CD14-positive monocyte (primary cell): ENCODE measurements at regions not wholly inside any gene's neighbourhood (a gene's known extent, or its start where the extent isn't known, plus 50 kb on each side); places are given as distances from the start of the nearest gene placed in this dataset.

Experiments used
- DNase-seq, 3 donors: peaks; one replicate each; pipeline ENCODE4 v3.0.0-alpha.2; 2011 to 2022
- H2AFZ ChIP-seq: 2 replicates; pipeline ENCODE4 v1.6.0; 2012; ENCODE audit warnings: mild to moderate bottlenecking, low read depth, low read length, inconsistent platforms; ENCODE audit not compliant: insufficient read depth, poor library complexity, severe bottlenecking
- H3K27ac ChIP-seq, 2 donors: 1 replicate in 1 of 2; 2 replicates in 1 of 2; pipeline ENCODE4 v1.5.1; 2012 to 2013; ENCODE audit warnings: low read length in 2 of 2, control low read depth in 1 of 2, inconsistent platforms in 1 of 2, low read depth in 1 of 2, mild to moderate bottlenecking in 1 of 2
- H3K27me3 ChIP-seq, 2 donors: one replicate each; pipeline versions ENCODE4 v1.6.0 to v1.6.1; 2011 to 2013; ENCODE audit warnings: low read length in 2 of 2; ENCODE audit not compliant: control insufficient read depth in 2 of 2, insufficient read depth in 2 of 2
- H3K36me3 ChIP-seq, 2 donors: replicated peaks in 1 of 2; 1 replicate in 1 of 2; 2 replicates in 1 of 2; pipeline versions ENCODE4 v1.5.1 to v1.6.1; 2012 to 2013; ENCODE audit warnings: low read length in 2 of 2, control low read depth in 1 of 2, inconsistent platforms in 1 of 2, mild to moderate bottlenecking in 1 of 2; ENCODE audit not compliant: insufficient read depth in 2 of 2, control insufficient read depth in 1 of 2
- H3K4me1 ChIP-seq, 2 donors: 1 replicate in 1 of 2; 2 replicates in 1 of 2; pipeline versions ENCODE4 v1.5.1 to v1.6.1; 2012 to 2013; ENCODE audit warnings: low read length in 2 of 2, control low read depth in 1 of 2, inconsistent platforms in 1 of 2, mild to moderate bottlenecking in 1 of 2, moderate library complexity in 1 of 2; ENCODE audit not compliant: insufficient read depth in 2 of 2, control insufficient read depth in 1 of 2
- H3K4me2 ChIP-seq: replicated peaks from 2 replicates; pipeline ENCODE3; 2012; ENCODE audit warnings: low read length, moderate library complexity, mild to moderate bottlenecking; ENCODE audit not compliant: poor library complexity, severe bottlenecking; ENCODE audit errors: extremely low read depth
- H3K4me3 ChIP-seq, 3 experiments: fragments of 200-600 bp in 1 of 3; sonication (generic) in 1 of 3; replicated peaks in 1 of 3; 1 replicate in 2 of 3; 2 replicates in 1 of 3; pipeline ENCODE4 v1.5.1; 2011 to 2013; ENCODE audit warnings: low read length in 3 of 3, mild to moderate bottlenecking in 3 of 3, control low read depth in 2 of 3, low read depth in 2 of 3, inconsistent platforms in 1 of 3, moderate library complexity in 1 of 3
- H3K79me2 ChIP-seq: 2 replicates; pipeline ENCODE4 v1.6.0; 2012; ENCODE audit warnings: mild to moderate bottlenecking, control low read depth, inconsistent platforms, low read length, moderate library complexity; ENCODE audit not compliant: insufficient read depth
- H3K9ac ChIP-seq: 2 replicates; pipeline ENCODE4 v1.6.0; 2017; ENCODE audit warnings: low read length, mild to moderate bottlenecking; ENCODE audit not compliant: insufficient read depth, poor library complexity, severe bottlenecking
- H3K9me3 ChIP-seq, 2 donors: replicated peaks in 1 of 2; 1 replicate in 1 of 2; 2 replicates in 1 of 2; pipeline versions ENCODE4 v1.5.1 to v1.6.1; 2012 to 2013; ENCODE audit warnings: low read length in 2 of 2, control low read depth in 1 of 2; ENCODE audit not compliant: control insufficient read depth in 1 of 2, insufficient read depth in 1 of 2
- H4K20me1 ChIP-seq: 2 replicates; pipeline ENCODE4 v1.6.0; 2012; ENCODE audit warnings: mild to moderate bottlenecking, low read length, control low read depth, moderate library complexity; ENCODE audit not compliant: insufficient read depth
- H3K27ac Mint-ChIP-seq, 7 donors: one replicate each; pipeline ENCODE4 v1.8.0; 2020; ENCODE audit warnings: mild to moderate bottlenecking in 7 of 7, mixed read lengths in 7 of 7, moderate library complexity in 6 of 7, inconsistent platforms in 2 of 7
- H3K27me3 Mint-ChIP-seq, 3 donors: one replicate each; pipeline ENCODE4 v1.8.0; 2021 to 2022; ENCODE audit warnings: low read depth in 3 of 3, mild to moderate bottlenecking in 3 of 3, mixed read lengths in 3 of 3, moderate library complexity in 3 of 3, inconsistent platforms in 1 of 3
- H3K36me3 Mint-ChIP-seq, 2 donors: one replicate each; pipeline ENCODE4 v1.8.0; 2020; ENCODE audit warnings: mixed read lengths in 2 of 2, inconsistent platforms in 1 of 2, mild to moderate bottlenecking in 1 of 2
- H3K4me1 Mint-ChIP-seq: one replicate; pipeline ENCODE4 v1.8.0; 2020; ENCODE audit warnings: mild to moderate bottlenecking, mixed read lengths
- H3K4me3 Mint-ChIP-seq, 2 donors: one replicate each; pipeline ENCODE4 v1.8.0; 2020; ENCODE audit warnings: mild to moderate bottlenecking in 2 of 2, mixed read lengths in 2 of 2, moderate library complexity in 1 of 2
- H3K9me3 Mint-ChIP-seq, 7 donors: one replicate each; pipeline ENCODE4 v1.8.0; 2020 to 2022; ENCODE audit warnings: mixed read lengths in 7 of 7, mild to moderate bottlenecking in 6 of 7, moderate library complexity in 6 of 7, inconsistent platforms in 2 of 7
- WGBS: methylation state at CpG from one replicate; pipeline ENCODE4 v1.1.5; 2013; ENCODE audit warnings: missing lambda C conversion rate; ENCODE audit not compliant: insufficient coverage; 5-methylcytosine and 5-hydroxymethylcytosine counted together
- intact Hi-C, 2 donors: fragments of 100-400 bp; cut with micrococcal nuclease; formaldehyde crosslinking; loops; one replicate each; pipeline versions ENCODE4 v1.15.0 to v1.15.1; 2023
- TF ChIP-seq, protein P1 (sequence below): fragments of 200-600 bp; IDR thresholded peaks from one replicate; pipeline ENCODE4 v1.8.0; 2022; ENCODE audit warnings: antibody characterized with exemption, mild to moderate bottlenecking

DNA sequence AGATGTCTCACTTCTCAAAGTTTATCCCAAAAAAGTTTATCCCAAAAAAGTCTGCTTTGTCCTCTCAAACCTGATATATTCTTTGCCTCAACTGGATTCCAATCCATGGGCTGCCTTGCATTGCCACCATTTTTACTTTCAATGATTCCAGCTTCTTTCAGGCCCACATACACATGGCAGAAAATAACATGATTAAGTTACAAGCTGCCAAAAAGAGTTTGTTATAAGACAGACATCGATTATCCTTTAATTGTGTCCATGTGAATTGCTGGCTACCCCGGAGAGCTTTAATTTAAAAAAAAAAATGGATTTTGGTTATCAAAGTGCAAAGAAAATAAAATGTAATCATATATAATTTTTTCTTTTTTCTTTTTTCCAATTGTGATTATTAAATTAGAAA is 819.6 kb upstream of the SORCS1 start:
- H3K27ac Mint-ChIP-seq, result no peak overlapping the region
- intact Hi-C loops, result no loop called here
- no peaks in the 10 kb centered on the region for H3K36me3 Mint-ChIP-seq
- Histone ChIP-seq H2AFZ (no peak overlapping the region), H3K27me3 (no peaks in the 10 kb centered on the region), H3K9ac (no peak overlapping the region), H4K20me1 (no peaks in the 10 kb centered on the region), H3K27ac (no peak overlapping the region), H3K4me1 (no peaks in the 10 kb centered on the region), H3K36me3 (no peaks in the 10 kb centered on the region), H3K9me3 (no peaks in the 10 kb centered on the region), H3K4me3 (no peak overlapping the region), H3K4me2 (no peak overlapping the region), H3K79me2 (no peaks in the 10 kb centered on the region)
- TF ChIP-seq, protein P1, sequence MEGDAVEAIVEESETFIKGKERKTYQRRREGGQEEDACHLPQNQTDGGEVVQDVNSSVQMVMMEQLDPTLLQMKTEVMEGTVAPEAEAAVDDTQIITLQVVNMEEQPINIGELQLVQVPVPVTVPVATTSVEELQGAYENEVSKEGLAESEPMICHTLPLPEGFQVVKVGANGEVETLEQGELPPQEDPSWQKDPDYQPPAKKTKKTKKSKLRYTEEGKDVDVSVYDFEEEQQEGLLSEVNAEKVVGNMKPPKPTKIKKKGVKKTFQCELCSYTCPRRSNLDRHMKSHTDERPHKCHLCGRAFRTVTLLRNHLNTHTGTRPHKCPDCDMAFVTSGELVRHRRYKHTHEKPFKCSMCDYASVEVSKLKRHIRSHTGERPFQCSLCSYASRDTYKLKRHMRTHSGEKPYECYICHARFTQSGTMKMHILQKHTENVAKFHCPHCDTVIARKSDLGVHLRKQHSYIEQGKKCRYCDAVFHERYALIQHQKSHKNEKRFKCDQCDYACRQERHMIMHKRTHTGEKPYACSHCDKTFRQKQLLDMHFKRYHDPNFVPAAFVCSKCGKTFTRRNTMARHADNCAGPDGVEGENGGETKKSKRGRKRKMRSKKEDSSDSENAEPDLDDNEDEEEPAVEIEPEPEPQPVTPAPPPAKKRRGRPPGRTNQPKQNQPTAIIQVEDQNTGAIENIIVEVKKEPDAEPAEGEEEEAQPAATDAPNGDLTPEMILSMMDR, result no peak
- no peaks in the 10 kb centered on the region for H3K27me3 Mint-ChIP-seq
- H3K4me3 Mint-ChIP-seq, result no peak overlapping the region
- no peak for DNase-seq
- H3K4me1 Mint-ChIP-seq, result no peaks in the 10 kb centered on the region
- WGBS, result no CpG with 5 or more reads among the region's 2 CpGs
- H3K9me3 Mint-ChIP-seq, result peaks cover 0 to 5% (median 2%) of the 10 kb centered on the region in 7 donors

DNA sequence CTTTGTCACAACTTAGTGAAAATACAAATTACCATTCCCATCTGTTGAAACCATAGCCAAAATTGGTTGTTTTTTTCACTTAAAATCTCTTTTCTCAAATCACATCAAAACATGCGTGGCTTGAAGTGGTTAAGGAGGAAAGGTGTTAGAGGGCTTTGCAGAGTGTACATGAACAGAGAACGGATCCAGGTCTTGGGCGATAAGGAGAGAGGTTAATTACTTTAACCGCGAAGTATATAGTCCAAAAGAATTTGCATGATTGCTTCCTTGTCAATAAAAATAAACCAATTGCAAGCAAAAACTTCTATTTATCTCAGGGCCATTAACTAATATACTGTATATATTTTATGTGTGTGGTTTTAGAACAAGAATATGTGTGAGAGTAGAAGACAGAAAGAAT is 813.9 kb upstream of the SORCS1 start:
- no peaks in the 10 kb centered on the region for H3K79me2 ChIP-seq
- peaks cover 5 to 14% (median 7%) of the 10 kb centered on the region in 7 donors for H3K9me3 Mint-ChIP-seq
- no peaks in the 10 kb centered on the region for H3K27me3 ChIP-seq
- TF ChIP-seq, protein P1, result no peak
- no peak overlapping the region for H3K27ac ChIP-seq
- peaks cover 0 to 14% of the 10 kb centered on the region in 2 donors for H3K9me3 ChIP-seq
- H3K27ac Mint-ChIP-seq, result no peak overlapping the region
- no peak overlapping the region for H3K9ac ChIP-seq
- H3K36me3 Mint-ChIP-seq, result no peaks in the 10 kb centered on the region
- no peaks in the 10 kb centered on the region for H3K4me1 Mint-ChIP-seq
- no peak overlapping the region for H3K4me2 ChIP-seq
- no peaks in the 10 kb centered on the region for H4K20me1 ChIP-seq
- DNase-seq, result no peak
- intact Hi-C loops, result no loop called here
- no peaks in the 10 kb centered on the region for H3K36me3 ChIP-seq
- no peak overlapping the region for H3K4me3 ChIP-seq
- no peak overlapping the region for H3K4me3 Mint-ChIP-seq
- H2AFZ ChIP-seq, result no peak overlapping the region
- no CpG with 5 or more reads among the region's 5 CpGs for WGBS
- H3K27me3 Mint-ChIP-seq, result no peaks in the 10 kb centered on the region
- no peaks in the 10 kb centered on the region for H3K4me1 ChIP-seq
